HG03060 (cell line): ENCODE measurements at regions not wholly inside any gene's neighbourhood (a gene's known extent, or its start where the extent isn't known, plus 50 kb on each side); places are given as distances from the start of the nearest gene placed in this dataset.
A peak's percentile ranks its signal among the peaks of the same experiment; 100 is the strongest.
"Not testable (repeated sequence)": the region's sequence is repeated elsewhere in the genome, so short reads cannot be mapped to it uniquely, and the experiment has no call there.

Source experiments
- ATAC-seq: cut with Tn5 transposase; IDR thresholded peaks from one replicate; pipeline ENCODE4 v1.9.1; 2021; ENCODE audit warnings: low read depth, moderate number of reproducible peaks; ENCODE audit not compliant: unreplicated experiment

- ATAC-seq = not testable (repeated sequence)
These were observed 290.2 kb downstream of the RAB38 start for GRCh38 chr11:87885084-87885483.

GRCh38 chr11:87879118-87879517, 296.1 kb downstream of the RAB38 start:
- ATAC-seq = no peak

- no peak for ATAC-seq
These were observed 296.8 kb downstream of the RAB38 start for GRCh38 chr11:87878373-87878825.

GRCh38 chr11:87871056-87871455, 304.2 kb downstream of the RAB38 start:
- ATAC-seq = no peak

- no peak for ATAC-seq
These were observed 305.2 kb downstream of the RAB38 start for GRCh38 chr11:87870086-87870485.

- ATAC-seq = no peak
These were observed 308.3 kb downstream of the RAB38 start for GRCh38 chr11:87866951-87867350.

- ATAC-seq = no peak
These were observed 314.2 kb downstream of the RAB38 start for GRCh38 chr11:87861030-87861429.

GRCh38 chr11:87859636-87860035, 315.6 kb downstream of the RAB38 start:
- ATAC-seq = no peak

- no peak for ATAC-seq
These were observed 323.4 kb downstream of the RAB38 start for GRCh38 chr11:87851827-87852226.

- no peak for ATAC-seq
These were observed 324.0 kb downstream of the RAB38 start for GRCh38 chr11:87851234-87851633.

GRCh38 chr11:87849216-87849615, 326.0 kb downstream of the RAB38 start:
- ATAC-seq = no peak

- ATAC-seq = no peak
These were observed 334.5 kb downstream of the RAB38 start for GRCh38 chr11:87840786-87841185.

- no peak for ATAC-seq
These were observed 343.0 kb downstream of the RAB38 start for GRCh38 chr11:87832211-87832610.

- no peak for ATAC-seq
These were observed 355.2 kb downstream of the RAB38 start for GRCh38 chr11:87820011-87820410.

- peak; percentile 49 for ATAC-seq
These were observed 356.1 kb downstream of the RAB38 start for GRCh38 chr11:87819151-87819550.

GRCh38 chr11:87812571-87813365, 362.5 kb downstream of the RAB38 start:
- no peak for ATAC-seq

- no peak for ATAC-seq
These were observed 364.8 kb downstream of the RAB38 start for GRCh38 chr11:87810486-87810885.

GRCh38 chr11:87809256-87809655, 366.0 kb downstream of the RAB38 start:
- ATAC-seq = no peak

GRCh38 chr11:87804176-87804575, 371.1 kb downstream of the RAB38 start:
- no peak for ATAC-seq

GRCh38 chr11:87803748-87804147, 371.5 kb downstream of the RAB38 start:
- no peak for ATAC-seq

- not testable (repeated sequence) for ATAC-seq
These were observed 390.4 kb downstream of the RAB38 start for GRCh38 chr11:87784862-87785261.

- ATAC-seq = no peak
These were observed 395.2 kb downstream of the RAB38 start for GRCh38 chr11:87780068-87780413.
